ENCODE measurements at regions not wholly inside any gene's neighbourhood (a gene's known extent, or its start where the extent isn't known, plus 50 kb on each side); places are given as distances from the start of the nearest gene placed in this dataset.

GRCh38 chr4:181254771-181255170, 988.4 kb upstream of the TENM3 start:
- TF ChIP-seq POLR2AphosphoS5 (IDR thresholded peaks at IDR 0.05; ENCODE audit: borderline replicate concordance, low read depth, low read length) (no peak), EZH2 (IDR thresholded peaks at IDR 0.05) (no peak), FOXP2 (optimal IDR thresholded peaks at IDR 0.05; ENCODE audit: control extremely low read depth, extremely low read length, insufficient read depth) (no peak)
